Breast epithelium (tissue), 3 donors: ENCODE measurements at regions not wholly inside any gene's neighbourhood (a gene's known extent, or its start where the extent isn't known, plus 50 kb on each side); places are given as distances from the start of the nearest gene placed in this dataset.

Experiments used
- POLR2A ChIP-seq: fragments of 450-650 bp; IDR thresholded peaks from one replicate; pipeline ENCODE4 v1.6.1; 2016; ENCODE audit warnings: antibody characterized with exemption, mild to moderate bottlenecking, moderate library complexity
- TF ChIP-seq, protein P1 (sequence below), 3 donors: fragments of 450-650 bp; IDR thresholded peaks; one replicate each; pipeline ENCODE4 v1.5.1; 2016 to 2017; ENCODE audit warnings: antibody characterized with exemption in 3 of 3, mild to moderate bottlenecking in 3 of 3, moderate library complexity in 3 of 3

DNA sequence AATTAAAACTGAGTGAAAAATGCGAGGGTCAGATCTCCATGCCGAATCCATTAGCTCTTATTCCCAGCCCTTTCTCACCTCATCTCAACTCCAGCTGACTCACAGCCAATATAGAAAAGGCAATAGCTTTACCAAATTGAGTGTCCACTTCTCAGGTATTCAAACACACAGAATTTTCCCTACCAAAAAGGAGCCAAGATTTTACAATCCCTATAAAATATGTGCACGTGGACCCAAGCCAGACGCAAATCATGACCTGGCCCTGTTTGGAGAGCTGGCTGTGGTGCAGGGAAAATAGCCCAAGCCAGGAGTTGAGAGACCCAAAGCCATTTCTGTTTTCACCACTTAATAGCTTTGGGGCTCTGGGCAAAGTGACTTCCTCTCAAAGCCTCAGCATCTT lies 379.7 kb upstream of the AUTS2 start:
- TF ChIP-seq, protein P1, sequence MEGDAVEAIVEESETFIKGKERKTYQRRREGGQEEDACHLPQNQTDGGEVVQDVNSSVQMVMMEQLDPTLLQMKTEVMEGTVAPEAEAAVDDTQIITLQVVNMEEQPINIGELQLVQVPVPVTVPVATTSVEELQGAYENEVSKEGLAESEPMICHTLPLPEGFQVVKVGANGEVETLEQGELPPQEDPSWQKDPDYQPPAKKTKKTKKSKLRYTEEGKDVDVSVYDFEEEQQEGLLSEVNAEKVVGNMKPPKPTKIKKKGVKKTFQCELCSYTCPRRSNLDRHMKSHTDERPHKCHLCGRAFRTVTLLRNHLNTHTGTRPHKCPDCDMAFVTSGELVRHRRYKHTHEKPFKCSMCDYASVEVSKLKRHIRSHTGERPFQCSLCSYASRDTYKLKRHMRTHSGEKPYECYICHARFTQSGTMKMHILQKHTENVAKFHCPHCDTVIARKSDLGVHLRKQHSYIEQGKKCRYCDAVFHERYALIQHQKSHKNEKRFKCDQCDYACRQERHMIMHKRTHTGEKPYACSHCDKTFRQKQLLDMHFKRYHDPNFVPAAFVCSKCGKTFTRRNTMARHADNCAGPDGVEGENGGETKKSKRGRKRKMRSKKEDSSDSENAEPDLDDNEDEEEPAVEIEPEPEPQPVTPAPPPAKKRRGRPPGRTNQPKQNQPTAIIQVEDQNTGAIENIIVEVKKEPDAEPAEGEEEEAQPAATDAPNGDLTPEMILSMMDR (IDR thresholded peaks at IDR 0.05) = no peak
- TF ChIP-seq POLR2A = no peak
